ENCODE measurements at regions not wholly inside any gene's neighbourhood (a gene's known extent, or its start where the extent isn't known, plus 50 kb on each side); places are given as distances from the start of the nearest gene placed in this dataset.

- no peak for DNase-seq
- Histone ChIP-seq H3K27ac (no peak overlapping the region), H3K4me1 (peaks cover 0 to 10% (median 6%) of the 10 kb centered on the region in 4 donors), H3K4me3 (no peak overlapping the region), H3K27me3 (peaks cover 0 to 90% (median 25%) of the 10 kb centered on the region in 3 donors), H3K36me3 (no peaks in the 10 kb centered on the region), H3K9me3 (peaks cover 0 to 10% (median 2%) of the 10 kb centered on the region in 4 donors)
- TF ChIP-seq CTCF (IDR thresholded peaks at IDR 0.05) (no peak), POLR2AphosphoS5 (IDR thresholded peaks at IDR 0.05) (no peak), POLR2A (IDR thresholded peaks at IDR 0.05) (no peak), EP300 (IDR thresholded peaks at IDR 0.05) (no peak)
- 48 to 63% (median 54%) methylated on average over 5 of the region's 5 CpGs for WGBS, 5 donors
- intact Hi-C loops (cut with DNase I; ENCODE audit: low total_unique reads) = no loop called here
Observed at GRCh38 chr20:39108746-39109145, 146.6 kb downstream of the DHX35 start.

- DNase-seq = no peak
- Histone ChIP-seq H3K4me1 (peaks cover 0 to 10% (median 6%) of the 10 kb centered on the region in 4 donors), H3K36me3 (no peaks in the 10 kb centered on the region), H3K9me3 (peaks cover 0 to 10% (median 5%) of the 10 kb centered on the region in 4 donors), H3K27ac (no peak overlapping the region), H3K27me3 (peaks cover 0 to 80% (median 25%) of the 10 kb centered on the region in 3 donors), H3K4me3 (no peak overlapping the region)
- 53 to 70% (median 60%) methylated on average over 5 of the region's 5 CpGs for WGBS, 5 donors
- intact Hi-C loops (cut with DNase I; ENCODE audit: low total_unique reads) = no loop called here
- TF ChIP-seq EP300 (IDR thresholded peaks at IDR 0.05) = no peak
- TF ChIP-seq POLR2AphosphoS5 (IDR thresholded peaks at IDR 0.05) = no peak
- no peak for TF ChIP-seq CTCF (IDR thresholded peaks at IDR 0.05)
- no peak for TF ChIP-seq POLR2A (IDR thresholded peaks at IDR 0.05)
Observed at GRCh38 chr20:39107741-39108140, 145.6 kb downstream of the DHX35 start.

- TF ChIP-seq POLR2A (IDR thresholded peaks at IDR 0.05) (no peak), CTCF (IDR thresholded peaks at IDR 0.05) (no peak), POLR2AphosphoS5 (IDR thresholded peaks at IDR 0.05) (no peak), EP300 (IDR thresholded peaks at IDR 0.05) (no peak)
- 62 to 71% (median 68%) methylated on average over 3 of the region's 3 CpGs for WGBS, 5 donors
- Histone ChIP-seq H3K27me3 (peaks cover 0 to 80% (median 25%) of the 10 kb centered on the region in 3 donors), H3K27ac (no peak overlapping the region), H3K4me1 (peaks cover 0 to 3% (median 0%) of the 10 kb centered on the region in 4 donors), H3K36me3 (no peaks in the 10 kb centered on the region), H3K4me3 (no peak overlapping the region), H3K9me3 (peaks cover 0 to 10% (median 5%) of the 10 kb centered on the region in 4 donors)
- intact Hi-C loops (cut with DNase I; ENCODE audit: low total_unique reads) = no loop called here
- DNase-seq = no peak
Observed at GRCh38 chr20:39106791-39107190, 144.6 kb downstream of the DHX35 start.

- no peak overlapping the region for H3K4me3 ChIP-seq
- peaks cover 0 to 10% (median 5%) of the 10 kb centered on the region in 4 donors for H3K9me3 ChIP-seq
- no peak for TF ChIP-seq POLR2AphosphoS5 (IDR thresholded peaks at IDR 0.05)
- no peak for TF ChIP-seq POLR2A (IDR thresholded peaks at IDR 0.05)
- no peak for TF ChIP-seq CTCF (IDR thresholded peaks at IDR 0.05)
- TF ChIP-seq EP300 (IDR thresholded peaks at IDR 0.05) = no peak
- no peak overlapping the region for H3K27ac ChIP-seq
- 82 to 95% (median 90%) methylated on average over 4 to 5 of the region's 5 CpGs for WGBS, 5 donors
- H3K4me1 ChIP-seq = no peaks in the 10 kb centered on the region
- H3K27me3 ChIP-seq = peaks cover 0 to 74% (median 16%) of the 10 kb centered on the region in 3 donors
- DNase-seq = no peak
- H3K36me3 ChIP-seq = no peaks in the 10 kb centered on the region
- intact Hi-C loops (cut with DNase I; ENCODE audit: low total_unique reads) = no loop called here
Observed at GRCh38 chr20:39105551-39105950, 143.4 kb downstream of the DHX35 start.

All from stomach (tissue), 8 donors.